Tibial nerve (tissue), 4 donors: ENCODE measurements at regions not wholly inside any gene's neighbourhood (a gene's known extent, or its start where the extent isn't known, plus 50 kb on each side); places are given as distances from the start of the nearest gene placed in this dataset.

Source experiments
- EP300 ChIP-seq, 2 donors: sonication (generic); formaldehyde crosslinking; IDR thresholded peaks; one replicate each; pipeline ENCODE4 v1.6.1; 2017; ENCODE audit warnings: antibody characterized with exemption in 2 of 2, mild to moderate bottlenecking in 1 of 2
- TF ChIP-seq, protein P1 (sequence below), 5 experiments: fragments of 200-600 bp in 3 of 5; fragments of 450-650 bp in 2 of 5; sonication (generic) in 3 of 5; IDR thresholded peaks; one replicate each; pipeline ENCODE4 v1.5.1; 2016 to 2019; ENCODE audit warnings: antibody characterized with exemption in 5 of 5, mild to moderate bottlenecking in 3 of 5, moderate library complexity in 2 of 5

DNA sequence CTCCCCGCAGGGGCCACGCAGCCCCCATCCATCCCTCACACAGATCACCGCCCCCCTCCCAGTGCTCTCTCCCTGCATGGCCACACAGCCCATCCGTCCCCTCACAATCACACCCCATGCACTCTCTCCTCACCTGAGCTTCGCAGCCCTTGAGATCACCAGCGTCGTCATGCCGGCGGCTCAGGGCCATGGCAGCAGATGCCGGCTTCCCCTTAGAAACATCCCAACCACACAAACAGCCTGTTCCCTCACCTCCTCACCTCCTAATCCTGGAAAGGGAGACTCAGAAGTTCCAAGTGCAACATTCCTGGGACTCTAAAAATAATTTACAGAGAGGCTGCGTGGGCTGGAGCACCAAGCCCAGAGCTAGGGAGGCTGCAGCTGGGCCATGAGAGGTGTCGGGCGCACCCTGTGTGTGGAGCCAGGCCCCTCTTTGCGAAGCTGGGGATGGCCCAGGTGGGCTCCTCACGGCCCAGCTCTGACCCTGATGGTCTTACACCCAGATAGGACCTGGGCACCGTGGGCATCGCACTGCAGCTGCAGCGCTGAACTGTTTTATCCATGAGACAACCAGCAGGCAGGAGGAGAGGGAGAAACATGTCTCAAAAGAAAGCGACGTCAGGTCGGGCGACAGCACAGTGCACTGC lies 125.3 kb downstream of the DLL1 start:
- TF ChIP-seq, protein P1, sequence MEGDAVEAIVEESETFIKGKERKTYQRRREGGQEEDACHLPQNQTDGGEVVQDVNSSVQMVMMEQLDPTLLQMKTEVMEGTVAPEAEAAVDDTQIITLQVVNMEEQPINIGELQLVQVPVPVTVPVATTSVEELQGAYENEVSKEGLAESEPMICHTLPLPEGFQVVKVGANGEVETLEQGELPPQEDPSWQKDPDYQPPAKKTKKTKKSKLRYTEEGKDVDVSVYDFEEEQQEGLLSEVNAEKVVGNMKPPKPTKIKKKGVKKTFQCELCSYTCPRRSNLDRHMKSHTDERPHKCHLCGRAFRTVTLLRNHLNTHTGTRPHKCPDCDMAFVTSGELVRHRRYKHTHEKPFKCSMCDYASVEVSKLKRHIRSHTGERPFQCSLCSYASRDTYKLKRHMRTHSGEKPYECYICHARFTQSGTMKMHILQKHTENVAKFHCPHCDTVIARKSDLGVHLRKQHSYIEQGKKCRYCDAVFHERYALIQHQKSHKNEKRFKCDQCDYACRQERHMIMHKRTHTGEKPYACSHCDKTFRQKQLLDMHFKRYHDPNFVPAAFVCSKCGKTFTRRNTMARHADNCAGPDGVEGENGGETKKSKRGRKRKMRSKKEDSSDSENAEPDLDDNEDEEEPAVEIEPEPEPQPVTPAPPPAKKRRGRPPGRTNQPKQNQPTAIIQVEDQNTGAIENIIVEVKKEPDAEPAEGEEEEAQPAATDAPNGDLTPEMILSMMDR (IDR thresholded peaks at IDR 0.05) = no peak
- TF ChIP-seq EP300 (IDR thresholded peaks at IDR 0.05) = no peak
